NCI-H1694 (cell line): ENCODE measurements at regions not wholly inside any gene's neighbourhood (a gene's known extent, or its start where the extent isn't known, plus 50 kb on each side); places are given as distances from the start of the nearest gene placed in this dataset.

Experiments
- DNase-seq: peaks from one replicate; lab custom pipeline; 2025; lab: John Stamatoyannopoulos, UW

- DNase-seq: no peak
Observed at GRCh38 chr12:90399357-90399756, 555.6 kb downstream of the CCER1 start.

DNA sequence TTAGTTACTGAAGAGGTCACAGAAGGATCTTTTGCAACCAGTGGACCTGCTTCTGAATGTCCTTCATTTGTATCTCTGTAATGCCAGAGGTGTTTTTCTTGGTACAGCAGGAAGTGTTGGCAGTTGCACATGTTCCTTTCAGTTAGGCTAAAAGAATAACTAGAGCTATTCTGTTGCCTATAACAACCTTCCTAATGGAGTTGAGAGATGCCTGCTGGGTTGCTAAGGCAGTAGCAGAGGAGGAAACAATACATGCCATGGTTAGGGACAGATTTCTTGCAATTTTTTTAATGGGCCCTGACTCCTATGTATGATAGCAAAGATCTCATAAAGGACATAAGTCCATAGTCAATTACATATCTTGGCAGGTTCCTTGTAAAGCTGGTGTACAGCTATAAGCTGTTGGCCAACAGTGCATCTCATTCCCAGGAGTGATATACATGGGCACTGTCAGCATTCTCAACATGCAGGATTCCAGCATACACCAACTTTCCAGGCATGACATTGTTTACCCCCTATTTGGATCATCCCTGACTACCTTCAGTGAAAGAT, 556.6 kb downstream of the CCER1 start:
- DNase-seq: no peak

DNA sequence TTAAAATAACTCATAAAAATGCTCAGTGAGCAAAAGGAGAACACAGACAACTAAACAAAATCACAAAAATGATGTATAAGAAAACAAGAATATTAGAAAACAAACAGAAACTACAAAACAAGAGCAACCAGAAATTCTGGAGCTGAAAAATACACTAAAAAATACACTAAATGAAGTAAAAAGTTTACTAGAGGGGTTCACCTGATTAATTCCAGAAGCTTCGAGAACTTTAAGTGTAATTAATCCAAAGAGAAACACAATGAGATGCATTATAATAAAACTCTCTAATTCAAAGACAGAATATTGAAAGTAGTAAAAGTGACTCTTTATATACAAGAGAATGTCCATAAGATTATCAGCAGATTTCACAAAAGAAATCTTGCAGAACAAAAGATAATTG, 558.4 kb downstream of the CCER1 start:
- DNase-seq: no peak

GRCh38 chr12:90393652-90394051, 561.3 kb downstream of the CCER1 start:
- no peak for DNase-seq

GRCh38 chr12:90393089-90393488, 561.9 kb downstream of the CCER1 start:
- no peak for DNase-seq

DNA sequence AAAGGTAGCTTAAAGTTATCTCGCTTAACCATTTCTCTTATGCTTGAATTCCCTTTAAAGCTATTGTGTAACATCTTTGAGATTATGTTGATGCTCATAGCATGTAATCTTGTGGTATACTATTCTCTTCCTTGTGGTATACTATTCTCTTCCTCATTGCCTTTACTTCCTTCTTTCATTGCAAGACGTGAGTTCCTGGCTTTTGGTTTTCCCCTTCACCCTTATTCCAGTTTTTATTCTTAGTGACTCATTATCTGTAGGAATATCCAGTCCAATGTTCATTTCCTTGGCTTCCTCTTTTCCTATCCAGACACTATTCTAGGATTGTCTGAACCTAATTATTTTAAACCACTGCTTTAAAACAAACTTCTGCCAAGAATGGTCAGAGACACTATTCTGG, 564.0 kb downstream of the CCER1 start:
- DNase-seq: no peak

DNA sequence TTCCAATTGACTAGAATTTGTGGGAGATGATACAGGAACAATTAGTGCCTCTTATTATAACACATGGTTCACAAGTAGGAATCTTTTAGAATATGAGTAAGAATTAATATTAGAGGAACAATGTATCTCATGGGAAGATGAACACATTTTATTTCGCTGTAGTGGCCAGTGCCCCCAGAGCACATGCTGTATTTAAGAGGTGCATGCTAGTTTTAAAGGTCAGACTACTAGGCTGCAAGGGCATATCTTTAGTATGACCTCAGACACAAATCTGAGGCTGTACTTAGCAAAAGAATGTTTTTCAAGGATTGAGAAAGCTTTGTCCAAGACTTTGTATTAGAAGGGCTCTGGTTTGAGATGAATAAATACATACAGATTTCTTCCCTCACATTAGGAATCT, 586.9 kb downstream of the CCER1 start:
- no peak for DNase-seq

GRCh38 chr12:90366286-90366685, 588.7 kb downstream of the CCER1 start:
- DNase-seq: no peak

DNA sequence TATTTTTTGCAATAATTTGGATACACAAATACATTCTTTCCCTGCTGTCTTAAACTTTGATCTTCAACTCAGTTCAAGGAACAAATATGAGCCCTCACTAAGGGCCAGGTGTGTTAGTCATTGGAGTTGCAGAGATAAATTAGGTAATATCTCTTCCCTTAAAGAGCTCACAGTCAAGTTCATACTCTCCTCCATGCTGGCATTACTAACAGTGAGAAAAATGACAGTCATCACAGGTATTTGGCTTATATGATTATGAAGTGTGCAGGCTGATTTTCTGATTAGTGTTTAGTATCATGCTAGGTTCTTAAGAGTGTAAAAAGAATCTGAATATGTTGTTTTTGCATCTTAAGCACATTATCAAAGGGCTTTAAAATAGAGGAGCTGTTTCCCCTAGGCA, 594.7 kb downstream of the CCER1 start:
- DNase-seq: no peak

GRCh38 chr12:90355711-90356355, 599.1 kb downstream of the CCER1 start:
- DNase-seq: no peak

DNA sequence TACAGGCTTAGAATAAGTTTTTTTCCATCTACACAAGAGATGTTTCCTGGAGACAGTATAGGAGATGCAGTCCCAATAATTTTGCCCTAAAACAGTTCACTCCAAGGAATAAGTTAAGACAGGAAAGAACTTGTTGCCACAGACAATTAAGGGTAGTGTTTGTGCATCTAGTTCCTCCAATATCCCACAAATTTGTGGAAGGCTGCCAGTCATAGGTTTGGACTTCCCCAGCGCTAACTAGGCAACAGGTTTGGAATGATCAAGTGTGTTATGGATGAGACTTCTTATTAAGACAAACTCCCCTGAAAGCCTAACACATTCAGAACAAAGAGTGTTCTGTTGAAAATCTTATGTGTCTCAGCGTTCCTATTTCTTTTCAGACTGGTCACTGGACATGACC, 611.0 kb downstream of the CCER1 start:
- no peak for DNase-seq

DNA sequence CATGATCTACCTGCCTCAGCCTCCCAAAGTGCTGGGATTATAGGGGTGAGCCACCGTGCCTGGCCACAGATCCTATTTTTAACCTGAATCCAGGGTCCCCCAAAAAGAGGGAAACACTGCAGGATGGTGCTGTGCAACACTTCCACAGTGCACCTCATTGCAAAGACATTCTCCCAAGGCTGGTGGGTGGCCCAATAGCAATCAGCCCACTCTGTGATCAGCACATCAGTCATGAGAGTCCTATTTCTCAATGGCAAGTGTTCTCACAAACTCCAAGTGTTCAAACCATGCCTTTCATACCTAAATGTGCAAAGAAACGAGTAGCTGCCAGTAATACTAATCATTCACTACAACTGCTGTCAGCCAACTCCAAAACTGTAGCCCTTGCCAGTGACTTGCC, 612.9 kb downstream of the CCER1 start:
- DNase-seq: no peak

- DNase-seq: no peak
Observed at GRCh38 chr12:90339837-90340236, 615.1 kb downstream of the CCER1 start.

DNA sequence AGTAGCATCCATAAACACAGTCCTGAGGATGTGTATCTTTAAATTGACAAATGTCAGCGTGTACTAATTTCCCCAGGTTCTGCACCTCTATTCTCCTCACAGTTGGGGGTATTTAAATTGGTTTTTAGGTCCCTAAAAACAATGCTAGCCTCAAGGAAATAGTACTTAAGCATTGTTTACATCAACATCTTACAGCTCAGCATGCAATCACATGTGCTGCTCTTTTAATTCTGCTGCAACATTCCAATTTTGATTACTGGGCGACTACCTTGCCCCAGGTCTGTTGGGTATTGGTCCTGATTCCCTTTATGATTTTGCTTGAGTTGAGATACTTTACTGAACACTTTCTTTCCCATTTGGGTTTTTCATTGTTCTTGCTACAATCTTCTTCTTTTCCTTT, 616.6 kb downstream of the CCER1 start:
- no peak for DNase-seq

DNA sequence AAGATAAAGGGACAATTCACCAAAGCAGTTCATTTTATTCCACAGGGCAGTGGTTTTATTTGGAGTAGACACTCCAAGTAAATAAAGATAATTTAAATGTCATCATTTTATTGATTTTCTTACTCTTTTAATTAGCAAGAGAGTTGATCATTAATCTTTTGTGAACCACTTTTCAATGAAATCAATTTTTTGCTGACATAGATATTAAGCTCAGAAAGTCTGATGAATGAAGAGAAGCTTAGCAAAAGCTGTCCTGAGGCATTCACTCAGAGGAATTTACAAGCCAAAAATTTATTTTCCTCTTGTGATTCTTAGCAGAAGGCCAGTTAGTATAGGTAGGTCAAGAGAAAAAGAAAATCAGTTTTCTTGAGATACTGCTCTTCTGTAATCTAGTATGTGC, 618.0 kb downstream of the CCER1 start:
- no peak for DNase-seq

DNA sequence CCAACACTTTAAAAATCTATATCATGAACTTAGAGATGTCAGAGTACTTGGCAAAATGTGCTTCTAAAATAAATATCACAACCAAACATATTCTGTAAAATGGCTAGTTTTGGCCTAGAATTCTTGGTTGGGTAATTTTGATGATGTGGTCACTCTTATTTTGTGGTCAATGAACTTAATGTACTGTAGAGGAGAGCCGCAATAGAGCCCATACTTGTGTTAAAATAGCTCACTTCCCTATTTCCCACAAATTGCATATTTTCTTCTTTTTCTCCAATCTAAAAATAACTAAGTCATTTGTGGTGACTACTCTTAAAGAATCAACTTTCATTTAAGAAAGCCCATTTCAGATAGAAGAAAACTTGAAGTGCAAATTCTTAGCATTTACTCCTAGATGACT, 619.4 kb downstream of the CCER1 start:
- no peak for DNase-seq

GRCh38 chr12:90333939-90334338, 621.0 kb downstream of the CCER1 start:
- no peak for DNase-seq

GRCh38 chr12:90333424-90333823, 621.6 kb downstream of the CCER1 start:
- no peak for DNase-seq

- no peak for DNase-seq
Observed at GRCh38 chr12:90331821-90332220, 623.2 kb downstream of the CCER1 start.

GRCh38 chr12:90331262-90331661, 622.6 kb upstream of the ATP2B1 start:
- no peak for DNase-seq

GRCh38 chr12:90327793-90328743, 619.4 kb upstream of the ATP2B1 start:
- no peak for DNase-seq

DNA sequence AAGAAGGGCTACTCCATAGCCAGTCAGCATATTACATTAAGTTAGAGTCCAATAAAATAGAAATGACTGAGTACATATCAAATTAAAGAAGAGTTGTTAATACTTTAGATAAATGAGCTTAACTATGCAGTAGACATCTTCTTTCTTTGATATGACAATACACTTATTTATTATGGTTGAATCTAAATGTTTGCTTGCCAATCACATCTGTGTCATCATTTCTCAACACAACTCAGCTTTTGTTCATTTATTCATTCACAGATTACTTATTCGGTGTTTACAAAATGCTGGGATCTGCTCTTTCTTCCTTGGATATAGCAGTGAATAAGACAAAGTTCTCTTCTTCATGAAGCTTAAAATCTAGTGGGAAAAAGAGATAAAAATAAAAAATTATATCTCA, 614.6 kb upstream of the ATP2B1 start:
- DNase-seq: no peak

GRCh38 chr12:90322006-90322405, 613.4 kb upstream of the ATP2B1 start:
- DNase-seq: no peak
